Ascending aorta (tissue), 2 donors: ENCODE measurements at regions not wholly inside any gene's neighbourhood (a gene's known extent, or its start where the extent isn't known, plus 50 kb on each side); places are given as distances from the start of the nearest gene placed in this dataset.
A peak's percentile ranks its signal among the peaks of the same experiment; 100 is the strongest.

Source experiments
- DNase-seq, 2 donors: peaks; one replicate each; pipeline ENCODE4 v3.0.0-alpha.2; 2019; ENCODE audit warnings: low spot score in 2 of 2
- H3K27ac ChIP-seq, 2 donors: fragments of 200-600 bp; sonication (generic); one replicate each; pipeline ENCODE4 v1.5.1; 2016 to 2017; ENCODE audit warnings: mild to moderate bottlenecking in 1 of 2
- H3K27me3 ChIP-seq: fragments of 200-600 bp; sonication (generic); one replicate; pipeline ENCODE4 v1.5.1; 2017
- H3K36me3 ChIP-seq, 2 donors: fragments of 200-600 bp; sonication (generic); one replicate each; pipeline ENCODE4 v1.5.1; 2016
- H3K4me1 ChIP-seq, 2 donors: fragments of 200-600 bp; sonication (generic); one replicate each; pipeline ENCODE4 v1.5.1; 2016 to 2017; ENCODE audit warnings: mild to moderate bottlenecking in 1 of 2
- H3K4me3 ChIP-seq, 2 donors: fragments of 200-600 bp; sonication (generic); one replicate each; pipeline ENCODE4 v1.5.1; 2016 to 2017; ENCODE audit warnings: mild to moderate bottlenecking in 1 of 2
- H3K9me3 ChIP-seq, 2 donors: fragments of 200-600 bp; sonication (generic); one replicate each; pipeline ENCODE4 v1.5.1; 2016
- intact Hi-C: fragments of 100-400 bp; cut with DNase I; formaldehyde crosslinking; loops from one replicate; pipeline ENCODE4 v1.15.1; 2023
- TF ChIP-seq, protein P1 (sequence below), 3 experiments: fragments of 200-600 bp in 2 of 3; fragments of 450-650 bp in 1 of 3; sonication (generic) in 2 of 3; IDR thresholded peaks; one replicate each; pipeline ENCODE4 v1.5.1; 2016 to 2019; ENCODE audit warnings: antibody characterized with exemption in 3 of 3, mild to moderate bottlenecking in 1 of 3, moderate library complexity in 1 of 3

DNA sequence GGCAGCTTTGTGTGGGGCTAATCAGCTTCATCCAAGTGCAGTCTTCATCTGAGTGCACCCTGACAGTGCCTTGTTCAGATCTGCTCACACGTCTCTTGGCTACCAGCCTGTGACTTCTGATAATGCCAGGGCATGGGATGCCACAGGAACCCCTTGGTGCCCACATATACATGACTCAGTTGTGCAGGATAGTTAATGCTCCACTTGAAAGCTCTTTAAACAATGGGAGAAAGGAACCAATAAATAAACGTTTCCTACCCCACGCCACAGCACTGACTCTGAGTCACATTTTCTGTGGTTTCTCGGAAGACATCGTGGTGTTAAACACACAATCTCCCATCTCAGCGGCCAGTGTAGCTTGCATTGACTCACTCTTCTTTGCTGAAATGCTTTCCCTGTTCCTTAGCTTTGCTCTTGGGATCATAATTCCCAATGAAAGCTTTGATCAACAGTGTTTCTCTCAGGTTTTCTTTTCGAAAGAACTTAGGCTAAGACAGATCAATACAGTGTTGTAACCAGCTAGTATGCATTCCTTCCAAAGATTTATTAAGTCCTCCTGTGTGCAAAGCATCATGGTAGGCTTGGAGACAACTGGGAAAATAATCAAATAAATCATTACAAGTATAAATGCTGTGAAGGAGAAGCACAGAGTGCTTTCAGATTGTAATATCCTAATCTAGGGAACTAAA, 142.0 kb downstream of the COPS8 start:
- H3K9me3 ChIP-seq: no peaks in the 10 kb centered on the region
- intact Hi-C loops: no loop called here

DNA sequence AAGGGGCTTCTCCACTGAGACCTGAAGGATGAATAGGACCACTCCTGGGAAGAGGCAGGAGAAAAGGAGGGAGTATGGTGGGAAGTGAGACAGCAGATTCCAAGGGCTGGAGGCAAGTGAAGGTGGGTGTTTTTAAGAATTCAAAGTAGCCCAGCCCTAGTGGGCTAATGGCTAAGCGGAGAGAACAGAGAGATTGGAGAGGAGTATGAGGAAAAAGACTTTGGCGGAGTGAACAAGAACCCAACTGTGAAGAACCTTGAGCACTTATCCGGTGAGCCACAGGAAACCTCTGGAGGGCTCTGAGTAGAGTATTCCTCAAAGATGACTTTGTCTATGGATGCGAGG, 142.6 kb downstream of the COPS8 start:
- TF ChIP-seq, protein P1, sequence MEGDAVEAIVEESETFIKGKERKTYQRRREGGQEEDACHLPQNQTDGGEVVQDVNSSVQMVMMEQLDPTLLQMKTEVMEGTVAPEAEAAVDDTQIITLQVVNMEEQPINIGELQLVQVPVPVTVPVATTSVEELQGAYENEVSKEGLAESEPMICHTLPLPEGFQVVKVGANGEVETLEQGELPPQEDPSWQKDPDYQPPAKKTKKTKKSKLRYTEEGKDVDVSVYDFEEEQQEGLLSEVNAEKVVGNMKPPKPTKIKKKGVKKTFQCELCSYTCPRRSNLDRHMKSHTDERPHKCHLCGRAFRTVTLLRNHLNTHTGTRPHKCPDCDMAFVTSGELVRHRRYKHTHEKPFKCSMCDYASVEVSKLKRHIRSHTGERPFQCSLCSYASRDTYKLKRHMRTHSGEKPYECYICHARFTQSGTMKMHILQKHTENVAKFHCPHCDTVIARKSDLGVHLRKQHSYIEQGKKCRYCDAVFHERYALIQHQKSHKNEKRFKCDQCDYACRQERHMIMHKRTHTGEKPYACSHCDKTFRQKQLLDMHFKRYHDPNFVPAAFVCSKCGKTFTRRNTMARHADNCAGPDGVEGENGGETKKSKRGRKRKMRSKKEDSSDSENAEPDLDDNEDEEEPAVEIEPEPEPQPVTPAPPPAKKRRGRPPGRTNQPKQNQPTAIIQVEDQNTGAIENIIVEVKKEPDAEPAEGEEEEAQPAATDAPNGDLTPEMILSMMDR (IDR thresholded peaks at IDR 0.05): no peak
- H3K36me3 ChIP-seq: no peaks in the 10 kb centered on the region
- no peak overlapping the region for H3K27ac ChIP-seq
- peaks cover 6 to 12% of the 10 kb centered on the region in 2 donors for H3K4me1 ChIP-seq
- H3K4me3 ChIP-seq: no peak overlapping the region
- DNase-seq: no peak
- intact Hi-C loops: no loop called here
- H3K27me3 ChIP-seq: no peaks in the 10 kb centered on the region
- H3K9me3 ChIP-seq: no peaks in the 10 kb centered on the region

More for the DNA sequence above, 142.0 kb downstream of the COPS8 start:
- Histone ChIP-seq H3K4me1 (peaks cover 6 to 15% of the 10 kb centered on the region in 2 donors), H3K27me3 (no peaks in the 10 kb centered on the region), H3K27ac (no peak overlapping the region), H3K36me3 (no peaks in the 10 kb centered on the region), H3K4me3 (no peak overlapping the region)
- TF ChIP-seq, protein P1 (IDR thresholded peaks at IDR 0.05): no peak
- DNase-seq: no peak

DNA sequence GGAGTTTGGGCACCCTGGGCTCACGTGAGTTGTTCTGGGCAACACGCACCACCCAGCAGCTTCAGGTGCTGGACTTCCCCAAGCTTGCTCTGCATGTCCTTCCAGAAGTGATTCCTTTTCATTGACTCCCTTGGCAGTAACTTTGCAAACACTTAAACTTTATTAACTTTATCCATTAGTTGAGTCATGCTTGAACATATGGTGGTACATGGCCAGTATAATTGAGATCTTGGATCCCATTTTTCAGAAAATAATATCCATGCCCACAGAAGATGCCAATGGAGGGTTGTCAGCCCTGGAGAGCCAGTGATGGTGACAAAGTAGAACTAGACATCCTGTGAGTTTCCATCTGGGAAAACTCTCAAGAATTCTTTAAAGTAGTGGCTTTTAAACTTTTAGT, 144.2 kb downstream of the COPS8 start:
- no peaks in the 10 kb centered on the region for H3K36me3 ChIP-seq
- TF ChIP-seq, protein P1 (IDR thresholded peaks at IDR 0.05): no peak
- H3K9me3 ChIP-seq: no peaks in the 10 kb centered on the region
- no peaks in the 10 kb centered on the region for H3K27me3 ChIP-seq
- H3K4me1 ChIP-seq: peaks cover 0 to 4% of the 10 kb centered on the region in 2 donors
- DNase-seq: no peak
- H3K4me3 ChIP-seq: no peak overlapping the region
- intact Hi-C loops: no loop called here
- no peak overlapping the region for H3K27ac ChIP-seq

DNA sequence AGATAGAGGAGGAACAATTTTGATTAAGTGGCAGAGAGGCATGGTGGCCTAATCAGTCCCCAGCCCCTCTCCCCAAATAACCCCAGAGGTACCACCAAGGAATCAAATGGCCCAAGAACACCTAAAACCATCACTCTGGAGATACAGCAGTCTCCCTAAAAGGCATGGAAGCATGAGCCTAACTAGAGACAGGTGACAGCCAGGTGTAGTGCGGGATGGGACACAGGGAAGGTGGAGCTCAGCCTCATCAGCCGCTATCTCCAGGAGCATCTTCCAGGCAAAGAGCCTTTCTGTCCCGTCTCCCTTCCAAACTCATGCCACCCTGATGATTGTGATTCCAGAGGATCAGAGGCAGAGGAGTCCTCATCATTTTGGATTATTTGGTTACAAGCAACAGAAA, 144.7 kb downstream of the COPS8 start:
- intact Hi-C loops: no loop called here
- DNase-seq: no peak
- TF ChIP-seq, protein P1 (IDR thresholded peaks at IDR 0.05): no peak

DNA sequence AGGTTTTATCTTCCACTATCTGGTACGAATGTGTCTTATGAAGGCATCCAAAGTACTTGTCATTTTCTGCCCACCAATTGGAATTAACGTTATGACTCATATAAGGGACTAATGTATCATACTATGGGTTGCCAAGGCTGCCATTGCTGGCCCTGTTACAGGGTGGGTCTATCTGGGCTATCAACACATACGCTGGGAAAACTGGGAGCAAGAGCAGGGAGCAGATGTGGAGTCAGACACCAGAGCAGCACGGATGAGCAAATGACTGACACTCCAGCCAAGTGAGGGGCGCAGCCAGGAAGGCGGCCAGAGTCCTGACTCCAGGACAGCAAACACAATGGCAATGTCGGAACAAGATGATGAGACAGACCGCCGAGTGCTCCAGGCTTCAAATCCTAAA, 145.9 kb downstream of the COPS8 start:
- DNase-seq: no peak
- intact Hi-C loops: no loop called here

More for the DNA sequence above, 144.7 kb downstream of the COPS8 start:
- H3K27ac ChIP-seq: no peak overlapping the region
- no peaks in the 10 kb centered on the region for H3K36me3 ChIP-seq
- no peaks in the 10 kb centered on the region for H3K27me3 ChIP-seq
- H3K4me3 ChIP-seq: no peak overlapping the region
- no peaks in the 10 kb centered on the region for H3K9me3 ChIP-seq
- H3K4me1 ChIP-seq: peaks cover 0 to 5% of the 10 kb centered on the region in 2 donors

More for the DNA sequence above, 145.9 kb downstream of the COPS8 start:
- Histone ChIP-seq H3K27ac (peak overlapping the region in 1 of 2 donors; percentile 39), H3K4me3 (no peak overlapping the region), H3K36me3 (no peaks in the 10 kb centered on the region), H3K27me3 (no peaks in the 10 kb centered on the region), H3K4me1 (peaks cover 0 to 6% of the 10 kb centered on the region in 2 donors), H3K9me3 (no peaks in the 10 kb centered on the region)
- TF ChIP-seq, protein P1 (IDR thresholded peaks at IDR 0.05): no peak
